ENCODE measurements at regions not wholly inside any gene's neighbourhood (a gene's known extent, or its start where the extent isn't known, plus 50 kb on each side); places are given as distances from the start of the nearest gene placed in this dataset.
"Not testable (repeated sequence)": the region's sequence is repeated elsewhere in the genome, so short reads cannot be mapped to it uniquely, and the experiment has no call there.

DNA sequence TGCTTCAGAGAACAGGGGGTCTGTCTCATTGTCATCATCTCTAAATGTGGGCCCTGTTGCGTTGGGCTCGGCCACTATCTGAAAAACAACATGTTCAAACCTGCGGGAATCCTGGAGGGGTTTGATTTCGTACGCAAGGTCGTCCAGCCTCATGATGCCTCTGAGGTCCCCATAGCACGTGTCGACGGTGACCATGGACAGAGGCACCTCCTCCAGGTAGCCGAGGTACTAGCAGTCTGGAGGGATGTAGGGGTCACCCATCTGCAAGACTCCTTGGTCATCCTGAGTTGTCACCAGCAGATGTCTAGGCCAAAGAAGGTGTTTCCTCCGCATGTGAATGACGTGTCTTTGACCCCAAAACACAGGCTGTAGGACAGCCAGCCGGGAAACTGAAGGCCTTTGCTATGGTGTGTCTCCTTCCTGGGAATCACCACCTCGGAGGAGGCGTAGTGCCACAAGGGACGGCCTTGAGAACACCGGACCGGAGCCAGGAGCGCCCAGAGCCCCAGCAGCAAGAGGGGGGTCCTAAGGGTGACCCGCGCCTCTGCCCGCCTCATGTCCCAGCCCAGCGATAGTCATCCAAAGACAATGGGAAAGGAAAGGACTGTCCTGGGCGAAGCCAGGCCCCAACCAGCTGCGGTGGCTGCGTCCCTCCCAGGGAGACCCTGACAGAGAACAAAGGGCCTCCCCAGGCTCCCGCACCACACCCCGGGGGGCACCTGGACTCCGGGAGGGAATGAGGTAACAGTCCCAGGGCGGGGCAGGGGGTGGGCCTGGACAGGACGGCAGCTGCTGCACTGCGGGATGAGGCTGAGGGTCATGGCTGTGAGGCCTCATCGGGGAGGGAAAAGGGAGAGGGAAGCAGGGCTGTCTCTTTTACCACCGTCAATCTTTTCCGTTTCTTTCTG lies 445.5 kb downstream of the TMEM121 start:
- DNase-seq (ENCODE audit: low read depth): no peak
- TF ChIP-seq POLR2A (IDR thresholded peaks at IDR 0.05; ENCODE audit: extremely low read depth, insufficient read length) (no peak), MYC (IDR thresholded peaks at IDR 0.05; ENCODE audit: low read depth, low read length) (no peak)
- TF ChIP-seq, protein P1, sequence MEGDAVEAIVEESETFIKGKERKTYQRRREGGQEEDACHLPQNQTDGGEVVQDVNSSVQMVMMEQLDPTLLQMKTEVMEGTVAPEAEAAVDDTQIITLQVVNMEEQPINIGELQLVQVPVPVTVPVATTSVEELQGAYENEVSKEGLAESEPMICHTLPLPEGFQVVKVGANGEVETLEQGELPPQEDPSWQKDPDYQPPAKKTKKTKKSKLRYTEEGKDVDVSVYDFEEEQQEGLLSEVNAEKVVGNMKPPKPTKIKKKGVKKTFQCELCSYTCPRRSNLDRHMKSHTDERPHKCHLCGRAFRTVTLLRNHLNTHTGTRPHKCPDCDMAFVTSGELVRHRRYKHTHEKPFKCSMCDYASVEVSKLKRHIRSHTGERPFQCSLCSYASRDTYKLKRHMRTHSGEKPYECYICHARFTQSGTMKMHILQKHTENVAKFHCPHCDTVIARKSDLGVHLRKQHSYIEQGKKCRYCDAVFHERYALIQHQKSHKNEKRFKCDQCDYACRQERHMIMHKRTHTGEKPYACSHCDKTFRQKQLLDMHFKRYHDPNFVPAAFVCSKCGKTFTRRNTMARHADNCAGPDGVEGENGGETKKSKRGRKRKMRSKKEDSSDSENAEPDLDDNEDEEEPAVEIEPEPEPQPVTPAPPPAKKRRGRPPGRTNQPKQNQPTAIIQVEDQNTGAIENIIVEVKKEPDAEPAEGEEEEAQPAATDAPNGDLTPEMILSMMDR (IDR thresholded peaks at IDR 0.05; ENCODE audit: low read depth, low read length): no peak
- TF ChIP-seq, protein P2, sequence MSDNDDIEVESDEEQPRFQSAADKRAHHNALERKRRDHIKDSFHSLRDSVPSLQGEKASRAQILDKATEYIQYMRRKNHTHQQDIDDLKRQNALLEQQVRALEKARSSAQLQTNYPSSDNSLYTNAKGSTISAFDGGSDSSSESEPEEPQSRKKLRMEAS (IDR thresholded peaks at IDR 0.05; ENCODE audit: low read depth, low read length): no peak
- H3K4me3 ChIP-seq (ENCODE audit: low read depth, low read length): no peak overlapping the region

DNA sequence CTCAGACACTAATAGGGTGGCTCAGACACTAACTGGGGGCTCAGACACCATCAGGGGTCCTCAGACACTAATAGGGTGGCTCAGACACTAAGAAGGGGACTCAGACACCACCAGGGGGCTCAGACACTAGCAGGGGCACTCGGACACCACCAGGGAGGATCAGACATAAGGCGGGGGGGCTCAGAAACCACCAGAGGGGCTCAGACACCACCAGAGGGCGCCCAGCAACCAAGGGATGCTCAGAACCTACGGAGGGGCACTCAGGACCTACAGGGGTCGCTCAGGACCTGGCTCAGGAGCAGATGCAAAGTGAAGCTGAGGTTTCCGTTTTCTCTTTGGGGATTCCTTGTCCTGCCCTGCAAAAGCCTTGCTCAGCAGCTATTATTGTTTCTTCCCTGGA lies 448.5 kb downstream of the TMEM121 start:
- TF ChIP-seq MYC (IDR thresholded peaks at IDR 0.05; ENCODE audit: low read depth, low read length): no peak
- TF ChIP-seq, protein P1 (IDR thresholded peaks at IDR 0.05; ENCODE audit: low read depth, low read length): peak; percentile 78
- peak; percentile 82 for DNase-seq (ENCODE audit: low read depth)
- no peak overlapping the region for H3K4me3 ChIP-seq (ENCODE audit: low read depth, low read length)

DNA sequence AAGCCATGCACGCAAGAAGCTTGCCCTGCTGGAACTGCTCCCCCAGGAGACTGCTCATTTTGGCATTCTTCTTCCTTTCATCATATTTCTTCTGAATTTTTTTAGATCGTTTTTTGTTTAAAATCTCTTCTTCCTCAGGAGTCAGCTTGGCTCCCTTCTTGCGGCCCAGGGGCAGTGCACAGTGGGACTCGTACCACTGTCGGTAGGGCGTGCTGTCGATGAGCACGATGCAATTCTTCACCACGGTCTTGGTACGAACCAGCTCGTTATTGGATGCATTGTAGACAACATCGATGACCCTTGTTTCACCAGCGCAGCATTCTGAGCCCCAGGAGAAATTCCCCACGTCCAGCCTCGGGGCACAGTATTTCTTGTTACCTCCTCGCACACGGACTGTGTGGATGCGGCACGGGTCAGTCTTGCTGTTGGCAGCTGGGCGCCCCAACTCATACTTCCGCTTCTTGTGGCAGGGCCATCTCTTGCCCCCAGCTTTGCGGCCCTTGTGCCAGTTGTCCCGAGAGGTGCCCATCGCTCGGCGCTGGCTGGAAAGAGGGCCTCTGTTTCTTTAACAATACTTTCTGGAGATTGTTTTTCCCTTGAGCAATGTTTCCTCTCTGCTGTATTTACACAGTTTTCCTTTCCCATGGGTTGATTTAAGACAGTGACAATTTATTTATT lies 452.4 kb downstream of the TMEM121 start:
- TF ChIP-seq, protein P2 (IDR thresholded peaks at IDR 0.05; ENCODE audit: low read depth, low read length): no peak
- no peak for TF ChIP-seq MYC (IDR thresholded peaks at IDR 0.05; ENCODE audit: low read depth, low read length)
- TF ChIP-seq, protein P1 (IDR thresholded peaks at IDR 0.05; ENCODE audit: low read depth, low read length): no peak
- no peak for TF ChIP-seq POLR2A (IDR thresholded peaks at IDR 0.05; ENCODE audit: extremely low read depth, insufficient read length)
- no peak for DNase-seq (ENCODE audit: low read depth)
- no peak overlapping the region for H3K4me3 ChIP-seq (ENCODE audit: low read depth, low read length)

DNA sequence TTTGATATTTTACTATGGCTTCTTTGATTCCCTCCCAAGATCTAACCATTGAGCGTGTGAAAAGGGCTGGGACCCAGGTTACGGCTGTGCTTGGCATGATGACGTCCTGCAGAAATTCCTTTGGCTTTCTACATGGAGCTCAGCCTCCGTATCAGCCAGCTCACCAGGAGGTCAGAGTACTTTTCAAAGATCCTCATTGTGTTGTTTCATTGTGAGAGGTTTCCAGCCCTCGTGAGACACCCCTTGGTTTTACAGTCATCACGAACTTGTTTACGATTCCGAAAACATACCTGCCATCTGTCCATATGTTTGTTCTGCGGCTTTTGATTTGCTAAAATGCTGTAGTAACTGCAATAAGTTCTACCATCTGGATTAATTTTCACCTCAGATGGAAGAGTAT lies 453.1 kb downstream of the TMEM121 start:
- no peak overlapping the region for H3K4me3 ChIP-seq (ENCODE audit: low read depth, low read length)
- DNase-seq (ENCODE audit: low read depth): no peak
- TF ChIP-seq, protein P1 (IDR thresholded peaks at IDR 0.05; ENCODE audit: low read depth, low read length): no peak
- TF ChIP-seq MYC (IDR thresholded peaks at IDR 0.05; ENCODE audit: low read depth, low read length) (no peak), POLR2A (IDR thresholded peaks at IDR 0.05; ENCODE audit: extremely low read depth, insufficient read length) (no peak)
- TF ChIP-seq, protein P2 (IDR thresholded peaks at IDR 0.05; ENCODE audit: low read depth, low read length): no peak

- no peak overlapping the region for H3K4me3 ChIP-seq (ENCODE audit: low read depth, low read length)
- DNase-seq (ENCODE audit: low read depth): peak; percentile 69
- TF ChIP-seq, protein P2 (IDR thresholded peaks at IDR 0.05; ENCODE audit: low read depth, low read length): no peak
- TF ChIP-seq POLR2A (IDR thresholded peaks at IDR 0.05; ENCODE audit: extremely low read depth, insufficient read length) (no peak), MYC (IDR thresholded peaks at IDR 0.05; ENCODE audit: low read depth, low read length) (no peak)
- TF ChIP-seq, protein P1 (IDR thresholded peaks at IDR 0.05; ENCODE audit: low read depth, low read length): no peak
Measured at GRCh38 chr14:105980224-105980623, 453.8 kb downstream of the TMEM121 start.

- DNase-seq (ENCODE audit: low read depth): peak; percentile 96
- not testable (repeated sequence) for H3K4me3 ChIP-seq (ENCODE audit: low read depth, low read length)
Measured at GRCh38 chr14:105981517-105982302, 455.3 kb downstream of the TMEM121 start.

All from NB4 (cell line).